Keratinocyte (primary cell): ENCODE measurements at regions not wholly inside any gene's neighbourhood (a gene's known extent, or its start where the extent isn't known, plus 50 kb on each side); places are given as distances from the start of the nearest gene placed in this dataset.

Experiments used
- DNase-seq: peaks from one replicate; pipeline ENCODE4 v3.0.0-alpha.2; 2011; ENCODE audit warnings: low read depth, missing footprints, low spot score
- FAIRE-seq: peaks from 2 replicates; lab custom pipeline; 2011; peaks lifted over from hg19 to GRCh38; lab: Jason Lieb, UNC
- H2AFZ ChIP-seq: 2 replicates; pipeline ENCODE4 v1.6.0; 2012; ENCODE audit warnings: low read length, control low read depth, inconsistent platforms; ENCODE audit not compliant: control insufficient read depth
- H3K27ac ChIP-seq: 2 replicates; pipeline ENCODE4 v1.5.1; 2011; ENCODE audit warnings: low read length; ENCODE audit not compliant: control insufficient read depth, insufficient read depth
- H3K27me3 ChIP-seq: 3 replicates; pipeline ENCODE4 v1.6.0; 2011; ENCODE audit warnings: low read length; ENCODE audit not compliant: control insufficient read depth, insufficient read depth; ENCODE audit errors: extremely low read depth
- H3K36me3 ChIP-seq, 2 experiments: 2 replicates in 1 of 2; 3 replicates in 1 of 2; pipeline ENCODE4 v1.5.1; 2011; ENCODE audit warnings: low read length in 2 of 2, mild to moderate bottlenecking in 1 of 2; ENCODE audit not compliant: control insufficient read depth in 2 of 2, insufficient read depth in 2 of 2; ENCODE audit errors: extremely low read depth in 1 of 2
- H3K4me1 ChIP-seq: 3 replicates; pipeline ENCODE4 v1.5.1; 2011; ENCODE audit warnings: low read length; ENCODE audit not compliant: control insufficient read depth, insufficient read depth; ENCODE audit errors: extremely low read depth
- H3K4me2 ChIP-seq: 3 replicates; pipeline ENCODE4 v1.6.0; 2011; ENCODE audit warnings: low read depth, low read length; ENCODE audit not compliant: control insufficient read depth, insufficient read depth; ENCODE audit errors: extremely low read depth
- H3K4me3 ChIP-seq, 3 experiments: fragments of 200-600 bp in 1 of 3; sonication (generic) in 1 of 3; 2 replicates in 2 of 3; 3 replicates in 1 of 3; pipeline ENCODE4 v1.5.1; 2011 to 2016; ENCODE audit warnings: low read length in 3 of 3, mild to moderate bottlenecking in 3 of 3, control low read depth in 2 of 3, inconsistent platforms in 1 of 3, low read depth in 1 of 3, mixed read lengths in 1 of 3, mixed run types in 1 of 3, moderate library complexity in 1 of 3; ENCODE audit not compliant: control insufficient read depth in 2 of 3, insufficient read depth in 2 of 3; ENCODE audit errors: extremely low read depth in 1 of 3
- H3K79me2 ChIP-seq: 2 replicates; pipeline ENCODE4 v1.6.0; 2012; ENCODE audit warnings: low read length; ENCODE audit not compliant: control insufficient read depth, insufficient read depth
- H3K9ac ChIP-seq: 3 replicates; pipeline ENCODE4 v1.6.0; 2011; ENCODE audit warnings: low read length; ENCODE audit not compliant: control insufficient read depth, insufficient read depth; ENCODE audit errors: extremely low read depth
- H3K9me1 ChIP-seq: 3 replicates; pipeline ENCODE4 v1.6.0; 2011; ENCODE audit warnings: low read length; ENCODE audit not compliant: control insufficient read depth, insufficient read depth; ENCODE audit errors: extremely low read depth
- H3K9me3 ChIP-seq: 2 replicates; pipeline ENCODE4 v1.5.1; 2012; ENCODE audit warnings: low read depth, low read length; ENCODE audit not compliant: control insufficient read depth
- H4K20me1 ChIP-seq: 3 replicates; pipeline ENCODE4 v1.6.0; 2011; ENCODE audit warnings: low read length; ENCODE audit not compliant: control insufficient read depth, insufficient read depth; ENCODE audit errors: extremely low read depth
- EZH2 ChIP-seq: IDR thresholded peaks from one replicate; pipeline ENCODE4 v1.6.1; 2012; ENCODE audit warnings: inconsistent platforms, mild to moderate bottlenecking, low read length, moderate library complexity
- dilution Hi-C: fragments of 300-500 bp; cut with MboI; formaldehyde crosslinking; loops from one replicate; pipeline ENCODE4 v1.7.0; 2020; ENCODE audit warnings: low sequenced_read_pairs; ENCODE audit not compliant: extremely low pct_ligation_motif_present
- TF ChIP-seq, protein P1 (sequence below), 3 experiments: IDR thresholded peaks in 1 of 3; conservative IDR thresholded peaks in 1 of 3; optimal IDR thresholded peaks in 1 of 3; 2 replicates in 2 of 3; 3 replicates in 1 of 3; pipeline versions ENCODE3 to v1.5.1; 2011; ENCODE audit warnings: low read length in 3 of 3, mild to moderate bottlenecking in 3 of 3, moderate library complexity in 2 of 3, control low read depth in 1 of 3, inconsistent platforms in 1 of 3; ENCODE audit not compliant: insufficient read depth in 2 of 3; ENCODE audit errors: extremely low read depth in 1 of 3

DNA sequence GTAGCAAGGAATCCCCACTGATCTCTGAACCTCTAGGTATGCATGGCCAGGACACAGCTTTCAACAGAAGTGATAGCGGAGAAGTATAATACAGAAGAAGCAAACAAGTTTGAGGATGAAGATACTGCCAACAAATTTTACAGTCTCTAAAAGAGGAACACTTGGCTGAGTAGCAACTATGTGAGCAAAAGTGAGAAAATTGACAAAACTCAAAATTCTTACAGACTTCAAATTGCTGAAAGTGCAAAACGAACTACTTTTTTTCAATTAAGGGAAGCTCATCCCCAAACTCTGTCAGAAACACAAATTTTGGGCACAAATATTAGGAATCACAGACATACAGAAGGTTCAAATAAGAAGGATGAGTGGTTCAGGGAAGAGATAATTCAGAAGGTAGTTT, 1324.6 kb downstream of the LRFN5 start:
- peaks cover 2% of the 10 kb centered on the region for H3K9me3 ChIP-seq
- no peak for FAIRE-seq
- no peak overlapping the region for H3K4me2 ChIP-seq
- no peaks in the 10 kb centered on the region for H3K79me2 ChIP-seq
- H4K20me1 ChIP-seq: no peaks in the 10 kb centered on the region
- no peak overlapping the region for H3K27ac ChIP-seq
- H3K4me1 ChIP-seq: no peaks in the 10 kb centered on the region
- no peak overlapping the region for H2AFZ ChIP-seq
- dilution Hi-C loops: no loop called here
- no peaks in the 10 kb centered on the region for H3K36me3 ChIP-seq
- no peaks in the 10 kb centered on the region for H3K27me3 ChIP-seq
- no peaks in the 10 kb centered on the region for H3K9me1 ChIP-seq
- H3K9ac ChIP-seq: no peak overlapping the region
- no peak for TF ChIP-seq EZH2
- TF ChIP-seq, protein P1, sequence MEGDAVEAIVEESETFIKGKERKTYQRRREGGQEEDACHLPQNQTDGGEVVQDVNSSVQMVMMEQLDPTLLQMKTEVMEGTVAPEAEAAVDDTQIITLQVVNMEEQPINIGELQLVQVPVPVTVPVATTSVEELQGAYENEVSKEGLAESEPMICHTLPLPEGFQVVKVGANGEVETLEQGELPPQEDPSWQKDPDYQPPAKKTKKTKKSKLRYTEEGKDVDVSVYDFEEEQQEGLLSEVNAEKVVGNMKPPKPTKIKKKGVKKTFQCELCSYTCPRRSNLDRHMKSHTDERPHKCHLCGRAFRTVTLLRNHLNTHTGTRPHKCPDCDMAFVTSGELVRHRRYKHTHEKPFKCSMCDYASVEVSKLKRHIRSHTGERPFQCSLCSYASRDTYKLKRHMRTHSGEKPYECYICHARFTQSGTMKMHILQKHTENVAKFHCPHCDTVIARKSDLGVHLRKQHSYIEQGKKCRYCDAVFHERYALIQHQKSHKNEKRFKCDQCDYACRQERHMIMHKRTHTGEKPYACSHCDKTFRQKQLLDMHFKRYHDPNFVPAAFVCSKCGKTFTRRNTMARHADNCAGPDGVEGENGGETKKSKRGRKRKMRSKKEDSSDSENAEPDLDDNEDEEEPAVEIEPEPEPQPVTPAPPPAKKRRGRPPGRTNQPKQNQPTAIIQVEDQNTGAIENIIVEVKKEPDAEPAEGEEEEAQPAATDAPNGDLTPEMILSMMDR (optimal IDR thresholded peaks at IDR 0.05 in 1 of 3, IDR thresholded peaks at IDR 0.05 in 1 of 3, conservative IDR thresholded peaks at IDR 0.05 in 1 of 3; ENCODE audit: extremely low read depth in 1 of 3, insufficient read depth in 2 of 3, low read length in 3 of 3): no peak
- no peak overlapping the region for H3K4me3 ChIP-seq
- no peak for DNase-seq

DNA sequence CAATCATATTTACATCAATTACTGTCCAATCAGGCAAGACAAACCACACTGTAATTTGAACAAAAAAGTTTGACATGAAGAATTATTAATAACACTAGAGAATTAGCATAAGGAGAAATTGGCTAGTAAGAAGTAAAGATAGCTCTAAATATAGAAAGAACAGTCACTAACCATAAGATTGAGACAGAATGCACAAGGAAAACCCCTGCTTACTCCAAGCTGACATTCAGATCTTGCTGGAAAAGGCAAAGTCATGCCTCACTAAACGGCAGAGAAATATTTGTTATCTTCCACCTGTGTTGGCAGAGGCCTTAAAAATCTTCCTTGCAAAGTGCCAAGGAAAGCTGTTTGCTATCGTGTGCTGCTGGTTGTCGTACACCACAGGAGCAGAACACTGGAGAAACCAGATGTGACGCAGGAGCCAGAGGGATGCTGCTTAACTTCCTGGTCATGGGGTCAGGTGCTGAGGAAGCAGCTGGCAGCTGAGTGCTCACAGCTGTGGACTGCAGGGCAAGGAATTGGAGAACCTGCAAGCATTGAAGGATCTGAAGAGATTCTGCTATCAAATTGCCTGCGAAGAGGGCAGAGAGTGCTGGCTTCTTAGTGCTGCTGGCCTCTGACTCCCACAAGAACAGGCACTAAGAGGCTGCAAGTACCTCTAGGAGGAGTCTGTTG, 1323.3 kb downstream of the LRFN5 start:
- Histone ChIP-seq H2AFZ (no peak overlapping the region), H3K4me2 (no peak overlapping the region), H4K20me1 (no peaks in the 10 kb centered on the region), H3K4me3 (no peak overlapping the region), H3K27ac (no peak overlapping the region), H3K36me3 (no peaks in the 10 kb centered on the region), H3K79me2 (no peaks in the 10 kb centered on the region), H3K9ac (no peak overlapping the region), H3K4me1 (no peaks in the 10 kb centered on the region), H3K9me1 (no peaks in the 10 kb centered on the region), H3K27me3 (no peaks in the 10 kb centered on the region), H3K9me3 (peaks cover 2% of the 10 kb centered on the region)
- FAIRE-seq (no peak), DNase-seq (no peak)
- TF ChIP-seq, protein P1 (optimal IDR thresholded peaks at IDR 0.05 in 1 of 3, IDR thresholded peaks at IDR 0.05 in 1 of 3, conservative IDR thresholded peaks at IDR 0.05 in 1 of 3; ENCODE audit: extremely low read depth in 1 of 3, insufficient read depth in 2 of 3, low read length in 3 of 3): no peak
- TF ChIP-seq EZH2: no peak
- dilution Hi-C loops: no loop called here
